ENCODE measurements at regions not wholly inside any gene's neighbourhood (a gene's known extent, or its start where the extent isn't known, plus 50 kb on each side); places are given as distances from the start of the nearest gene placed in this dataset.

- H3K36me3 ChIP-seq (ENCODE audit: control insufficient read depth in 2 of 2, insufficient read depth in 1 of 2, low read length in 2 of 2): no peaks in the 10 kb centered on the region
- no peak overlapping the region for H3K4me3 ChIP-seq (ENCODE audit: low read depth, low read length)
- TF ChIP-seq REST (tag by site-specific recombination; IDR thresholded peaks at IDR 0.05): no peak
- no peak for TF ChIP-seq ZNF404 (tag by site-specific recombination; IDR thresholded peaks at IDR 0.05)
- no peak for TF ChIP-seq ZBTB6 (tag by site-specific recombination; IDR thresholded peaks at IDR 0.05)
- TF ChIP-seq ZNF214 (tag by site-specific recombination; IDR thresholded peaks at IDR 0.05; ENCODE audit: borderline replicate concordance): no peak
- TF ChIP-seq ZBTB44 (tag by site-specific recombination; IDR thresholded peaks at IDR 0.05): no peak
- TF ChIP-seq SETDB1 (IDR thresholded peaks at IDR 0.05; ENCODE audit: insufficient read length, low read length): no peak
- TF ChIP-seq ZNF514 (tag by site-specific recombination; IDR thresholded peaks at IDR 0.05): no peak
- TF ChIP-seq ZBTB49 (tag by site-specific recombination; IDR thresholded peaks at IDR 0.05; ENCODE audit: low read depth): no peak
- no peak for TF ChIP-seq PRDM6 (tag by site-specific recombination; IDR thresholded peaks at IDR 0.05)
- ChIA-PET CTCF (no interaction called here), POLR2A (no interaction called here)
- H3K4me1 ChIP-seq (ENCODE audit: control insufficient read depth, insufficient read depth, low read length): no peaks in the 10 kb centered on the region
- H3K9me3 ChIP-seq (ENCODE audit: control insufficient read depth, insufficient read depth, low read depth, low read length): no peaks in the 10 kb centered on the region
- no peak overlapping the region for H3K27ac ChIP-seq (ENCODE audit: extremely low read depth, low read depth, low read length)
Measured at GRCh38 chr2:154911729-154912128, 213.2 kb downstream of the KCNJ3 start.

- Histone ChIP-seq H3K4me3 (ENCODE audit: low read depth, low read length) (no peak overlapping the region), H3K36me3 (ENCODE audit: control insufficient read depth in 2 of 2, insufficient read depth in 1 of 2, low read length in 2 of 2) (no peaks in the 10 kb centered on the region), H3K9me3 (ENCODE audit: control insufficient read depth, insufficient read depth, low read depth, low read length) (no peaks in the 10 kb centered on the region), H3K4me1 (ENCODE audit: control insufficient read depth, insufficient read depth, low read length) (no peaks in the 10 kb centered on the region), H3K27ac (ENCODE audit: extremely low read depth, low read depth, low read length) (no peak overlapping the region)
- POLR2A ChIA-PET: no interaction called here
- CTCF ChIA-PET: interaction anchor here (0.6 kb wide), 1 partner anchor 188 kb away, joined by 3 read pairs; no protein-coding TSS in a partner anchor
- TF ChIP-seq PRDM2 (tag by site-specific recombination; IDR thresholded peaks at IDR 0.05; ENCODE audit: borderline replicate concordance) (no peak), REPIN1 (tag by site-specific recombination; IDR thresholded peaks at IDR 0.05; ENCODE audit: low read depth) (no peak), ZNF701 (tag by site-specific recombination; IDR thresholded peaks at IDR 0.05) (no peak), ZNF184 (tag by site-specific recombination; IDR thresholded peaks at IDR 0.05) (no peak), ZNF776 (tag by site-specific recombination; IDR thresholded peaks at IDR 0.05; ENCODE audit: borderline replicate concordance) (no peak), MYNN (tag by site-specific recombination; IDR thresholded peaks at IDR 0.05; ENCODE audit: borderline replicate concordance) (no peak)
Measured at GRCh38 chr2:154910701-154911100, 212.2 kb downstream of the KCNJ3 start.
